Kidney (tissue), 13 donors: ENCODE measurements at regions not wholly inside any gene's neighbourhood (a gene's known extent, or its start where the extent isn't known, plus 50 kb on each side); places are given as distances from the start of the nearest gene placed in this dataset.
A peak's percentile ranks its signal among the peaks of the same experiment; 100 is the strongest.

Source experiments
- DNase-seq, 5 donors: peaks; one replicate each; pipeline ENCODE4 v3.0.0-alpha.2; 2013 to 2020
- FAIRE-seq: peaks from 2 replicates; lab custom pipeline; 2012; peaks lifted over from hg19 to GRCh38; lab: Jason Lieb, UNC
- H3K27ac ChIP-seq, 2 donors: one replicate each; pipeline ENCODE4 v1.7.0; 2013; ENCODE audit warnings: low read depth in 2 of 2, low read length in 2 of 2, inconsistent platforms in 1 of 2
- H3K27me3 ChIP-seq: one replicate; pipeline ENCODE4 v1.7.1; 2013; ENCODE audit warnings: low read length, inconsistent platforms; ENCODE audit not compliant: control insufficient read depth, insufficient read depth
- H3K36me3 ChIP-seq, 3 donors: one replicate each; pipeline versions ENCODE4 v1.7.0 to v1.7.1; 2013; ENCODE audit warnings: low read length in 3 of 3, control low read depth in 1 of 3, inconsistent platforms in 1 of 3; ENCODE audit not compliant: insufficient read depth in 3 of 3, control insufficient read depth in 2 of 3
- H3K4me1 ChIP-seq, 3 donors: one replicate each; pipeline versions ENCODE4 v1.7.0 to v1.7.1; 2013; ENCODE audit warnings: low read length in 3 of 3, inconsistent platforms in 1 of 3, low read depth in 1 of 3; ENCODE audit not compliant: control insufficient read depth in 2 of 3, insufficient read depth in 2 of 3
- H3K4me3 ChIP-seq, 3 donors: one replicate each; pipeline versions ENCODE4 v1.7.0 to v1.8.1; 2013; ENCODE audit warnings: low read length in 3 of 3, control low read depth in 1 of 3, inconsistent platforms in 1 of 3
- H3K9ac ChIP-seq, 3 donors: one replicate each; pipeline versions ENCODE4 v1.7.0 to v1.7.1; 2013; ENCODE audit warnings: low read length in 3 of 3, control low read depth in 1 of 3, inconsistent platforms in 1 of 3
- H3K9me3 ChIP-seq, 3 donors: one replicate each; pipeline versions ENCODE4 v1.7.0 to v1.7.1; 2013; ENCODE audit warnings: low read length in 3 of 3, control low read depth in 1 of 3, inconsistent platforms in 1 of 3; ENCODE audit not compliant: control insufficient read depth in 2 of 3, insufficient read depth in 1 of 3
- CTCF ChIP-seq: IDR thresholded peaks from 3 replicates; pipeline ENCODE4 v1.5.1; 2012; ENCODE audit warnings: mild to moderate bottlenecking, moderate library complexity, borderline replicate concordance; ENCODE audit not compliant: insufficient read depth; ENCODE audit errors: extremely low read depth
- intact Hi-C: fragments of 100-400 bp; cut with DNase I; formaldehyde crosslinking; loops from one replicate; pipeline ENCODE4 v1.11.1; 2022
- donor health status: control.
- donor health status: control.
- donor health status: control.
- donor health status: control.
- donor health status: control.
- donor health status: DM: yes; HTN: yes; CAD: no.
- donor health status: Normal renal cell carcinoma (clear cell type).

- H3K4me1 ChIP-seq = no peaks in the 10 kb centered on the region
- H3K9me3 ChIP-seq = no peaks in the 10 kb centered on the region
- TF ChIP-seq CTCF = no peak
- no peak overlapping the region for H3K9ac ChIP-seq
- H3K27ac ChIP-seq = no peak overlapping the region
- DNase-seq (peak in 2 of 5 donors; percentile 16 to 60), FAIRE-seq (no peak)
- intact Hi-C loops = no loop called here
- H3K27me3 ChIP-seq = no peaks in the 10 kb centered on the region
- H3K36me3 ChIP-seq = no peaks in the 10 kb centered on the region
- no peak overlapping the region for H3K4me3 ChIP-seq
Observed at GRCh38 chr2:239589270-239589825, 188.5 kb upstream of the HDAC4 start.

- DNase-seq (peak in 1 of 5 donors; percentile 38), FAIRE-seq (no peak)
- H3K36me3 ChIP-seq = no peaks in the 10 kb centered on the region
- no peak for TF ChIP-seq CTCF
- H3K4me3 ChIP-seq = no peak overlapping the region
- no peaks in the 10 kb centered on the region for H3K4me1 ChIP-seq
- intact Hi-C loops = no loop called here
- H3K9ac ChIP-seq = no peak overlapping the region
- no peaks in the 10 kb centered on the region for H3K27me3 ChIP-seq
- no peaks in the 10 kb centered on the region for H3K9me3 ChIP-seq
- H3K27ac ChIP-seq = no peak overlapping the region
Observed at GRCh38 chr2:239588451-239589269, 187.8 kb upstream of the HDAC4 start.

GRCh38 chr2:239587841-239588240, 187.0 kb upstream of the HDAC4 start:
- H3K4me3 ChIP-seq = no peak overlapping the region
- H3K9ac ChIP-seq = no peak overlapping the region
- DNase-seq (peak in 1 of 5 donors; percentile 32), FAIRE-seq (no peak)
- no peaks in the 10 kb centered on the region for H3K9me3 ChIP-seq
- no peaks in the 10 kb centered on the region for H3K4me1 ChIP-seq
- H3K27me3 ChIP-seq = no peaks in the 10 kb centered on the region
- no peak overlapping the region for H3K27ac ChIP-seq
- intact Hi-C loops = no loop called here
- no peak for TF ChIP-seq CTCF
- H3K36me3 ChIP-seq = no peaks in the 10 kb centered on the region
